NCI-H82 treated with DMSO at 0.1 percent for 48 hours (cell line): ENCODE measurements at regions not wholly inside any gene's neighbourhood (a gene's known extent, or its start where the extent isn't known, plus 50 kb on each side); places are given as distances from the start of the nearest gene placed in this dataset.
A peak's percentile ranks its signal among the peaks of the same experiment; 100 is the strongest.

Source experiments
- DNase-seq: peaks from one replicate; lab custom pipeline; 2025; ENCODE audit not compliant: unreplicated experiment; lab: John Stamatoyannopoulos, UW

DNA sequence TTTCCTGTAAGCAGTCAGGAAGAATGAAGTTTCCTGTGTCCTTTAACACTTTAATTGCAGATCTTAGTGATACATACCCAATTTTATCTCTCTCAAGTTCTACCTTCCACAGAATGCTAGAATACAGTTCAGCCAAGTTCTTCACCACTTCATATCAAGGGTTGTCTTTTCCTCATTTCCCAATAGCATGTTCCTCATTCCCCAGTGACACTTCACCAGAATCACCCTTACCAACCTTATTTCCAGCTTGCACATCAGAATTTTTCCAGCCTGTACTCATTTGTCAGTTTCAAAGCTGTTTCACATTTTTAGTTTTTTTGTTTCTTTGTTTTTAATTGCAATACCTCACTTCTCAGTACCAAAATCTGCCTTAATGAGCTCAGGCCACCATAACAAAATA is 126.1 kb downstream of the ESM1 start:
- DNase-seq, result no peak

DNA sequence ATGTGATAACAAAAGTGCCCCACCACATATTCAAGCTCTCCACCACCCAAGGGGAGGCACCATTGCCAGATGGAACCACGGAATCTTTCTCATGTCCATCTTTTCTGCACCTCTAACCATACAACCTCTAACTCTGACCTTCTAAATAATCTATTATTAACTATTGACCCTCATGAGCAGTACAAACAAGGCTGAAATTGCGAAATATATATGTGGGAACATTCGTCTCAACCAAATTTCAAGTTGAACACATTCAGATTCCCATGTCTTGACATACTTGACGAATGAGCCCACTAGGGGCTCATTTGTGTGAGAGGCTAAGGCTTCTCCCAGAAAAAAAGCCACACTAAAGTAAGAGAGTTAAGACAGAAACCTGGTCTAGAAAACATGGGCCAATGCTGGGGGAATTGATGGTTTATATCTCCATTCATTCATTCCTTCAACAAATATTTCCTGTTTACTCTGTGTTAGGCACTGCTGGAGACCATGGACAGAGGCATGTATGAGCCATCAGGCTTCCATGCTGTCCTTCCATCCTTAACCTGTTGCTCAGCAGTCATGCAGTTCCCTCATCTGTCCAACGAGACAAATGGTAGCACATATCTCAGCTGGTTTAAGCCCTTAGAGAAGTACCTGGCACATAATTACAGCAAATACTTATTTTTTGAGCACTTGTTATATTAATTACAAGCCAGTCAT is 130.4 kb downstream of the ESM1 start:
- no peak for DNase-seq

DNA sequence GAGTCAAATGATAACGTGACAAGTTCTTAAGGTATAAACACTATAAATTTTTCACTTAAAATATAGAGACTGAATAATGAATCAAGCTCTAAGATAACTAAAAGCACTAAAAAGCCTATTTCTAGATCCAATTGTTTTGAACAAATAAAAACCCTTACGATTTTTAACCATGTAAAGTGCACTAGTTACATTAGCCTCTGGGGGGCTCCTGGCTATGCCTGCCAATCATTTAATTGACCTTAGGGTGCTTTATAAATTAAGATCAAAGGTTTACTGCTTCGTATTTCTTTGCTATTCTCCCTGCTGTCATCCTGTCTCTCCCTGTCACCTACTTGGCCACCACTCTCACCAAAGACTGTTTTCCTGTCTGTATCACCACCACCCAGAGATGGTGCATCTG is 133.4 kb downstream of the ESM1 start:
- no peak for DNase-seq

DNA sequence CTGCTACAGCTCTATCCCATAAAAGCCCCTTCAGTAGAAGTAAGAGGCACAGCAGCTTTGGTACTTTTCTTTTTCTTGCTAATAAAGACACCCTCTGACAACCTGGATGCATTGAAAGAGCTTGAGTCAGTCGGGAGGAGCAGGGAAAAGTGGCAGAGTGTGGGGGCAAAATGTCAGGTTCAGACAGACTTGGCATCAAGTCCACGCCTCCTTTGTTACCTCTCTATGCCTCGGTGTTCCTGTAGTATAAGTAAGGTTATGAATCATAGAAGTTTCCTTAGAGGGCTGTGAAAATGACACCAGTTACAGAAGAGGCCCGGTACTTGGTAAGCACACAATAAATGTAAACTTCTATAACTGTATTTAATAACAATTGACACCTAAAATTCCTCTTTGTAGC is 133.9 kb downstream of the ESM1 start:
- no peak for DNase-seq

DNA sequence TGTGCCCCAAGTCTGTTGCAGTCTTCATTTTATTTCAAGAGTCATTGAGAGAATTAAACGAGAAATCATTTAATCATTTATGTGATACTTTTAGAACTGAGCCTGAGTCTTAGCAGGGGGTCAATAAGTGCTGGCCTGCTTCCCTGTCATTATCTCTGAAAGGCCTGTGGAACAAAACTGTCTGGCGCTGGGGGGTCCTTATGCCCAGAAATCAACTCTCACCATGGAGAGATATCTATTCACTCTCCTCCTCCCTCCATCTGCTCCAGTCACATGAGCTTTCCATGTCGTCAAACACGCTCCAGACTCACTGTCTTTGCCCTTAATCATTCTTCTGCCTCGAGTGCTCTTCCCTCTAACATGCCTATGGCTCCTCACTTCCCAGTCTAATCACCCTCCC is 136.8 kb downstream of the ESM1 start:
- no peak for DNase-seq

DNA sequence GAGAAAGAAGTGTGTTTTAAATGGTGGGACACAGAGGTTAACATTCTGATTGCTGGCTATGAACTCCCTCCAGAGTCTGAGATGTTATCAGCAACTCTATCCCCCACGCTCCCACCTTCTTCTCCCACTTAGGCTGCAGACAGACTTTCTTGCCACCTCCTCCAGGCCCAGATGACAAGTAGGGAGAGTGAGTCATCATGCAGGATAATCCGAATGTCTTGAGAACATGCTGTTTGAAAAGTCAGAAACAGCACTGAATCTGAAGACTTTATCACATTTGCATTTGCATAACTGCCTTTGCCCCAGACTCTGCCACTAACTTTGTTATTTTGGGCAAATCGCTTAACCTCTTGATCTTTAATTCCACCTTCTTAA is 139.8 kb downstream of the ESM1 start:
- DNase-seq, result no peak

DNA sequence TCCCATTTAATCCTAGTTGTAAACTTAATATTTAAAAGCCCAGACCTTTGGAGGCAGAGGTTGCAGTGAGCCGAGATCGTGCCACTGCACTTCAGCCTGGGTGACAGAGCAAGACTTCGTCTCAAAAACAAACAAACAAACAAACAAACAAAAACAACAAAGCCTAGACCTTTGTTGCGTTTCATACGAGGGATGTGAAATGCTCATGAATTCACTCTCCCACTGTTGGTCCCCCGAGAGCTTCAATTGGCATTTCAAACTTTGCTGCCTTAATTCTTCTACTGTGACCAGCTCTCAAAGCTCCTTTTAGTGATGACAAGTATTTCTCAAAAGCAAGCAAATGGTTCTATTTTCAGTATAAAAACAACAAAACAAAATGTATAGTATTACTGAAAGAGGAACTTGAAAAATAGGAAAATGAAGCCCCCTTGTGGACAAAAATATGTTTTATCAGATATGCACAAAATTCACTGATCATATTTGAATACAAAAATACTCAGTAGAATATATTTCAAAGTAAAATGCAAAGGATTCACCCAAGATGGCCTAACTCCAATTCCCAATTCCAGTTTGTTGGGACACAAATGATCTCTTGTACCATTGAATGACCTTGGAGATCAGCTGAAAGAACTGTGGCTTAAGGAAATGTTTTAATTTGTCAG is 140.4 kb downstream of the ESM1 start:
- peak; percentile 13 for DNase-seq

DNA sequence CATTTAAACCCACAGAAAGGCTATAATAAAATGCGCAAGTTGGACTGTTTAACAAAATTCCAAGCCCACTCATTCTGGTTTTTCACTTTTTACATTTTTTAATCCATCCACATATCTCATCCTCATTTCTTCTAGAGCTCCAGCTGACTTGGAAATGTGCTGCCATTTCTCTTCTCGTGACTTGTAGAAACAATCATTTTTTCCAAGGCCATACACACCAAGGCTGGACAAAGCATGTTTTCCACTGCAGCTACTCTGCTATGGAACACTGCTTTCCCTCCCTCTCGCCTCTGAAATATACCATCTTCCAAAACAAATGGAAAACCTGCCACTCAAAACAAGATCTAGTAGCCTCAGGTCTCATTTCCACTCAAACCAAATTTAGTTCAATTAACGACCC is 141.1 kb downstream of the ESM1 start:
- DNase-seq, result no peak

DNA sequence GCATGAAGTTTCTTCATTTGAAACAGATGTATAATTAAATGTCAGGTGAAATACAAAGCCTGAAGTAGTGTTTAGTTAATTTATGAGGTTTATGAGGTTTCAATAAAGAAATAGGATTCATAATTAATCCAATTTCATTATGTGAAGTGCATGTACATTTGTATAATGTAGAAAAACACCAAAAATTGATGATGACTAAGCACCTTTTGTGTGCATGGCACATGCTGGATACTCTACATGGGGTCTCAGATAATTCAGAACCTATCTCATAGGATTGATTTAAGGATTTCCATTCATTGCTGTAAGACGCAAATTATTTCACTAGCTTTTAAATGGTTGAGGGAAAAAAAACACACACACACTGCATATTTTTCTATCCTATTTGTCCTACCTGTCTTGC is 143.9 kb downstream of the ESM1 start:
- no peak for DNase-seq

DNA sequence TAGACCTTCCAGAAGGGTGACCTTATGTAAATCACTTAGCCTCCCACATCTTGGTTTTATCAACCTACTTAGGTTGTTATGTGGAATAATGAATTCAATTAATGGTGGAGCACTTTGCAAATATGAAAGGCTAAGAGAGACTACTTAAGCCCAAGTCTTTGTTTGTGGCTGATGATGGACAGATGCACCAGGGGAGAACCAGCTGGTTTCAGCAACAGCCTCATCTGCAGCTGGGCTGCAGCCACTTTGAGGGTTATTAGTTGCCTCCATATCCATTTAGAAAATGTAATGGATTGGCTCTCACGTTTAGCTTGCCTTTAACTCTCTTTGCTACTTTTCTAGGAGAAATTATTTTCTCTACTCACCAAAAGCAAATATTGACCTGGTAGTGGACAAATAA is 146.6 kb downstream of the ESM1 start:
- DNase-seq, result no peak

DNA sequence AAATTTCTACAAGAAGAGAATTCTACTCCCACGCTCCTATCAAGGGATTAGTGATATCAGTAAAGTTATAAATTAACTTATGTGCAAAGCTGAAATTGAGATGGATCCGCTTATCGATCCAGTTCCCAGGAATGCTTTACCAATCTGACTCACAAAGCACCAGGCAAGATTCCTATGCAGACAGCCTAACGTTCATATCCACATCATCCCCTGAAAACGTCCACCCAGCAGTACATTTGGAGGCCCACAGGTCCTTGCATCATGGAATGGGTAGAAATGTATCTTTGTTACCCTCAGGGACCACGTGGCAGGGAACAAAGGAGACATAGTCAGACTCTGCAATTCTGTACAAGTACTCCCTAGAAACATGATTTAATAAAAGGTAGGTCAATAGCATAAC is 147.4 kb downstream of the ESM1 start:
- no peak for DNase-seq

DNA sequence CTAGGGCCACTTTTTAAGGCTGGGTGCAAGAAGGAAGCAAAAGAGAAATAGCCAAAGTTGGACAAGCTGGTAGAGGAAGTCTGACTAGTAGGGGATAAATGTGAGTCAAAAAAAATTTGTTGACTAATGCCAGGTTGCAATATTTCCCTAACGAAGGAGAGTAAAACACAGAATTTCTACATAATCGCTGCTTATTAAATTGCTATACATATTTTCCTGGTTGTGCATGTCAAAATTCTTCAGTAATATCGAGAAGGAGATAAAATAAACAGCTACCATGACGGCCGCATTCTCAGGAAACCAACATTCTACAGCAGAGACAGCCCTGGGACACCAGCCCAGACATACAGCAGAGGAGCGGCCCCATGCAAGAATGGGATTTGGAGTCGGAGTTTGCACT is 148.3 kb downstream of the ESM1 start:
- DNase-seq, result no peak

DNA sequence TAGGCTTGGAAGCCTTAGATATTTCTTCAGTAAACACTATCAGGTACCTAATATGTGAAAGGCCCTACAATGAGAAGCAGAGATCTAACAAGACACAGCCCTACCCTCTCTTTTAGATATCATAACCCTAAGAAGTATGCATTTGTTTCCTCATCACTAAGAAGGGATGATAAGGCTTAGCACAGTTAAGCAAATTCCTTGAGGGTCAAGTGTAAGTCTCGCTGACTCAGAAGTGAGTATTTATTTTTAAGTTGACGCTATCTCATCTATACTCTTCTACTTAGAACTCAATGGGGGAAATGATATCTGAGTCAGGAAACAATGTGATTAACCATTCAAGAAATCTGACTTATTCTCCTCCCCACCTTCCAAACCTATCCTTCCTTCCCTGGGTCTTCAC is 149.7 kb downstream of the ESM1 start:
- no peak for DNase-seq

DNA sequence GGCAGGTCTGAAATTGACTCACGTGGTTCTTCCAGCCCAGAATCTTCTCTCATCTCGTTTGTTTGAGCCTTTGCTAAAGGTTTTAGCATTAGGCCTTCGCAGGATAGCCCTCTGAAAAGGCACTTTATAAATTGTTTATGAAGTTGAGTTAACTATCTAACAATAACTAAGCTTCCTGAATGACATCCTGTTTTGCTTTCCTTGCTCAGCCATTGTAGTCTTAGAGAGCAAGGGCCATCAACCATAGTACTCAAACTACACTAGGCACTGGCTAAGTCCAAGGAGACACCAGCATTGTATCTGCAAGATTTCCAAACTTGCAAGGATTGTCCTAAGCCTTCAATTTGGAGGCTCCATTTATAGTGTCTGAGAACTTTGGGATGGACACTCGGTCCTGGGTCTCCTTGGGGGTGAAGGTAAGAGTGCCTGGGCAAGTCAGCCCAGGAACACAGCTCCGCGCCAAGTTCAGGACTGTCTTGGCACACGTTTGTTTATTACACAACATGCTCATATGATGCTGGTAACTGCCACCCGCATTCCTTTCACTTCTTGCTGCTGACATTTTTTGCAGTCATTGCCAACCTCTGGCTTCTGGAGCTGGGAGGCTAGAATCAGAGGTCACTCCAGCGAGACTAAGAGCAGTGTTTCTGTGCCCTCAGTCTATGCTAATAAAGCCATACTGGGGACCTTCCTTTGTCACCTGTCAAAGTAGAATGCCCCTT is 151.1 kb downstream of the ESM1 start:
- DNase-seq, result no peak

DNA sequence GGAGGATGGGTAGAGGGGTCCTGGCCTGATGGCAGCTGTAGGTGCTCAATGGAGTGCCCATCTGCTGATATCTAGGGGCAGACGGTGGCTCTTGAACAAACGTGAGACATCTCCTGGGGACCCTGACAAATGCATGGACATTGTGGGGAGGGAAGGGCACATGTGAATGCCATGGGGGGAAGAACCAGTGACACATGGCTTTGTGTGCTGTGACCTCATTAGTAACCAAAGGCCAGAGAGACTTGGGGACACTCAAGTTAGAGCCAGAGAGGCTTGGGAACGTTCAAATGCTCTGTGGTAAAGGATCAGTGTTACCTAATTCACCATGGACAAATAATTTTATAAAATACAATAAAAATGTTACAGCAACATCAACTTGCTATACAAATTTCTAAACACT is 151.8 kb downstream of the ESM1 start:
- no peak for DNase-seq

DNA sequence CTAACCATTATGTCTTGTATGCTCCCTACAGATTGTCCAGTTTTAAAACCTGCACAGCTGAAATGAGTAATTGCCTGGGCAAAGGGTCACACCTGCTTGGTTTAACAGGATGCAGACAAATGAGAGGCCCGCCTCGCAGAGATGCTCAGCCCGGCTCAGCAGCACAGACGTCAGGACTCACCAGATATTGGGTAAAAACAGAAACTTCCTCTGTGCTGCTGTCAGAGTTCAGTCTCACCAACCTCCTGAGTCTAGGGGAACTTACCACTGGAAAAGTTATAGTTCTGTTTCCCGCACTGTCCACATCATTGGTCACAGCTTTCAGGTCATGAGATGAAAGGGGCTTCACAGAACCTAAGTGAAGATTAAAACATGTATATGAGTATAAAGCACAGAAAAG is 152.5 kb downstream of the ESM1 start:
- no peak for DNase-seq

DNA sequence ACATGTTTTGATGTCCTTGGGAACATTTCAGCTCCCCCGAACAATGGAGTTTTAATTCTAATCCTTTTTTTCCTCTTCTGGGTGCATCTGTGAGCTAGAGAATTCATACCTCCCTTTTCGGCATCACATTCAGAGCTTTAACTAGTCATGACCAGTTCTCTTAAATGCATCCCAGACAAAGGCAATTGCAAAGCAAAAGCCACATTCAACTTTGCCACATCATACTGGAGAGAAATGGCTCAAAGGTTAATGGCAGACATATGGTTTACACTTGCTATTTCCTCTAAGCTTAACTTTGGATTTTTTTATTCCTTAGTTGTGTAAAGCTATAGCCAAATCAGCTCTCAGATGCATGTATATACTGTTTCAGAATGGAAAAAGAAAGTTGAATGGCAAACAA is 153.3 kb downstream of the ESM1 start:
- no peak for DNase-seq

DNA sequence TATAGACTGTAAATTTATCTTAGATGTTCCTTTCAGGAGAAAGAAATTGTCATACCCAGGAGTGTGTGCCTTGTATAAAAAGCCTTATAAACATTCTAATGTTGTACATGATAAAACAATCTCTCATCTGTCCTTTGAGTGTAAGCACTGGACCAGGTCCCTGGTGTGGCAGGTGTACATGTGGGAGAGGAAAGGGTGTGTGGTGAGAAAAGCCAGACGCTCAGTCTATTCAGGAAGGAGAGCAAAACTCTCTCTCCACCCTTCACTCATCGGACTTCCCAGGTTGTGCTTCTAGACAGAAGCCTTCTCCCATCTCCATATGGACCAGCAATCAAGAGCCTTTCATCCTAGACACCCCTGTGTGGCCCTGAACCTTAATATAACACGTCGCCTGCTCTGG is 154.2 kb downstream of the ESM1 start:
- no peak for DNase-seq

DNA sequence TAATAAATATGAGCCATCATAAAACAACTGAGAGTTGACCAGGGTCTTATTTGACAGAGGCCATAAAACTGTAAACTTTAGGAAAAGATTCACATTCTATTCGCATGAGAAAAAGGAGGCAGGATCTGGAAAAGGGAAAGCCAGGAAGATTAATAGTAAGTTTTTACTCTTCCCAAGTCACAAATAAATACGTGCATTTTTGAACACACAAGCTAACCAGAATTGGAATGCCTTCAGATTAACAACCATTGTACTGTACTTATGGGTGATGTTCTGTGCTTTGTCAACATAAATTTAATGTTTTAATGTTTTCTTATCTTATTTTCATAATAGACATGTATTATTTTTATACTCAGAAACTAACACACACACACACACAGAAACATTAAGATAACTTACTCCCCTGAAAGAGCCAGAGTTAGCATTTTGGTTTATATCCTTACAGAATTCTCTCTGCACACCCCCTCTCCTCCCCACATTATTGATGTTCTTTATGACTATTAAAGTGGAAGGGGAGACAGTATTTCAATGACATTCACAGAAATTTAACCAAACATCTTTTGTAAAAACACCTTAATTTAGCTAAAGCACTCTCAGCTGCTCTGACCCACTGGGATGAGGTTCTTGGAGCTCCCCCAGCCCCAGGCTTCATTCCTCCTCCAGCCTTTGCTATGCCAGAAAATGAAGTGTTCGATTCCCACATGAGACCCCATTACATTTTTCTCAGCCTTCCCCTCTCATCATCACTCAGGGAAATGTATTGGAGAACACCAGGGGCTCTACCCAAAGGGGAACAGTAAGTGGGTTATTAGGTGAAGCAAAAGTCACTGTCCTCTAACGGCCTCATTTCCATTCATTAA is 155.5 kb downstream of the ESM1 start:
- no peak for DNase-seq

DNA sequence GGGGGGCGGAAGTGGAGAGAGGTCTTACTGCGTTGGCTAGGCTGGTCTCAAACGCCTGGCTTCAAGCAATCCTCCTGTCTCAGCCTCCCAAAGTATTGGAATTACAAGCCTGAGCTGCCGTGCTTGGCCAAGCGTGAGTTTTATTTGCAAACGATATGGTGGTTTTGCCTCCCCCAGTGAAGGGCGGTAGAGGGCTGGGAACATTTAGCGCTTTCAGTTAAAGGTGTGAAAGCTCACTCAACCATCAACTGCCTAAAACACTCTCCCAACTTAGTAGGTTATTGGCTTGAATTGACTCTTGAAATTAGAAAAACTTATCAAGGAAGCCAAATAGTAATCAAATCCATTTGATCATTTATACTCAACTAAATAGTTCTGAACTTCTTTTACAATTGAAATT is 156.3 kb downstream of the ESM1 start:
- no peak for DNase-seq

DNA sequence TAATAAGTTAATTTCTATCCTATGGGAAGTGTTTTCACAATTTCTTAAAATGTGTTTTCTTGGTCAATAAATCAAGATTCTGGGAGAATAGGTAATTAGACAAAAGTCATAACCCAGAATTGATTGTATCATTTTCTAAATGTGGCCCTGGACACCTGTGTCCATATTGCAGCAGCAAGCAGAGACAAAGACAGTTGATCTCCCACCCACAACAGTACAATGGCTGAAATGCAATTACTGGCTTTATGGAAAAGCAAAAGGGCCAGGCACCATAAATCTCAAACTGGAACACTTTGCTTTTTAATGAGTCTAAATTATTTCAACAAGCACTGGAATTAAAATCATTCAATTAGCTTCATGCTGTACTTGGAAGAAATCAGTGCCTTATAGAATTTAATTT is 157.2 kb downstream of the ESM1 start:
- DNase-seq, result no peak

DNA sequence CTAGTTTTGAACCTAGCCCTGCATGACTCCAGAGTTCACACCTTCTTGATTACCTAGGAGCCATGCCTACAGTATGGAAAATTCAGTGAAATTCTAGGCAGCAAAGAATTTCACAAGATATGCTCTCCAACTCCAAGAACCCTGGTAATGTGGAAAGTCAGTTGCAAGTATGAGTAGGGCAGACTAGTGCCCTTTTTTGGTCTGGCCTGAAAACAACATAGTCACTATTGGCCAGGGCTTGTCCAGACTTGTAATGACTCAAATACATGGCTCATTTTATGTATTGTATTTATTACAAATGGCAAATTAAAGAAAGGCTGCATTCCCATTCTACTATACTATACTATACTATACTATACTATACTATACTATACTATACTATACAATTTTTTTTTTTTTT is 160.4 kb downstream of the ESM1 start:
- no peak for DNase-seq
